ENCODE measurements at regions not wholly inside any gene's neighbourhood (a gene's known extent, or its start where the extent isn't known, plus 50 kb on each side); places are given as distances from the start of the nearest gene placed in this dataset.
A peak's percentile ranks its signal among the peaks of the same experiment; 100 is the strongest.

DNA sequence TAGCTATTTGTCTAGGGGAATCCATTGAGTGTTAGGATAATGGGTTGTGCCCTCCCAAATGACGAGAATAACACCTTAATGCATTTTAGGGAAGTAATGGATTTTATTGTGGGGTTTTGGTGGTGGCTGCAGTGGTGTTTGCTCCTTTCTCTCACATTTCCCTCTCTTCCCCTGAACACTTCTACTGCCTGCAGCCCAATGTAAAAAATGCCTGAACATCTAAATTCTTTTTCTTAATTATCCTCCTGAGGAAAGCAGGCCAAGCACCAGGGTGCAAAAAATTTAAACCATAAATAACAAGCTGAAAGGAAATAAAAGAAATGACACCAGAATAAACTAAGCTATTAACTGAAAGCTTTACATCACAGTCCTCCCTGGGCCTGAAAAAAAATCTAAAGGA lies 57.3 kb upstream of the PCDH8 start:
- DNase-seq (ENCODE audit: low spot score in 2 of 2) (no peak), ATAC-seq (no peak)
- no peaks in the 10 kb centered on the region for H3K36me3 Mint-ChIP-seq
- H3K9me3 Mint-ChIP-seq, result no peaks in the 10 kb centered on the region
- no peak overlapping the region for H3K27ac Mint-ChIP-seq

DNA sequence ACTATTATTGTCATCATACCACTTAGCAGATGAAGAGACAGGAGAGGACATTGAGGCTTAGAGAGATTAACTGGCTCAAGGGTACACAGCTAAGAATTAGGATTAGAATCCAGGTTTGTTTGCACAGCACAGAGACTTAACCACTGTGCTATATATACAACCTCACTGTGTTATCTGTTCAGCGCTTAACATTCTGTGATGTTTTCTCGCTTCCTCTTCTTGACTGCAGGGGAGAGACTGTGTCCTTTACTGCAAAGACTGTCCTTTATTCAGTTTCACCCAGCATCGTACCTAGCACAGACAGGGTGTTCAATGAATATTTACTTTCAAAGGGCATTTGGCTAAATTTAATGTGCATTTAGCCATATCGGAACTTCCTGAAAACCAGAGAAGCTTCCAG lies 54.9 kb upstream of the PCDH8 start:
- peak overlapping the region in 1 of 2 donors; percentile 5 for H3K27ac Mint-ChIP-seq
- ATAC-seq (no peak), DNase-seq (ENCODE audit: low spot score in 2 of 2) (no peak)
- no peaks in the 10 kb centered on the region for H3K9me3 Mint-ChIP-seq
- no peaks in the 10 kb centered on the region for H3K36me3 Mint-ChIP-seq

DNA sequence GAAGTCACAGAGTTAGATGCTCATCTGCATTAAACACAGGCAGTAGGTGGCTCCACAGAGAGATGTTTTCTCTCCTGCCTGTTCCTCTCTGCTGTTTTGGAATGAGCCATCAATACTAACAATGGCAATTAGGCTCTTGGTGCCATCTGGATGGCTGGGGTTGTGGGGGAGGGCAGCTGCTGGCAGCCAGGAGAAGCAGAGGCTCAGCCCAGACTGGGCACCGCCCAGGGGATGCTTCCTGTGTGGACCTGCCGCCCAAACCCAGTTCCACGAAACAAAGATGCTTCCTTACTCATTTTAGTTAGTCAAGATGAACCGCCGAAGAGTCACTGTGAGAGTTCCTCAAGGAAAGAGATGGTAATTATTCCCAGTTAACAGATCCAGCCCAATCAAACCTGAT lies 50.8 kb upstream of the PCDH8 start:
- no peak for DNase-seq (ENCODE audit: low spot score in 2 of 2)
- Mint-ChIP-seq H3K36me3 (no peaks in the 10 kb centered on the region), H3K27ac (no peak overlapping the region), H3K9me3 (no peaks in the 10 kb centered on the region)
- no peak for ATAC-seq

Measured in activated naive CD4-positive, alpha-beta T cell treated with anti-CD3 and anti-CD28 coated beads, Interleukin-2, amount 50 U/mL, for 72 hours (primary cell).